ENCODE measurements at regions not wholly inside any gene's neighbourhood (a gene's known extent, or its start where the extent isn't known, plus 50 kb on each side); places are given as distances from the start of the nearest gene placed in this dataset.

DNA sequence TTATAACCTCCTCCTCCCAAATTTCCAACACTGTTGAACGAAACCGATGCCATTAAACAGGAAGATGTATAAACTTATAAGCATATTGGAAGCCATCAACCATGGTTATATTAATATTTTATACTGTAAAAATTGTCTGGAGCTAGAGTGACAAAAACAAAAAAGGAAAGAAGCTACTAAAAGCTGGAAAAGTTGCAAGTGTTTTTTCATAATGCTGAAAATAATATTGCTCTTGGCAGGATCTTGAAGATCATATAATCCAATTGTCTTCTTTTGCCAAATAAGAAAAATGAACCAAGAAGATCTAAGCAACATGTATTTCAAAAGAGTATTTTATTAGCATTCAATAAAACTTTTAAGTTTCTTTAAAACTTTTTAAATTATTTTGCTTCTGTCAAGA is 268.9 kb upstream of the HSF2 start:
- TF ChIP-seq, protein P1, sequence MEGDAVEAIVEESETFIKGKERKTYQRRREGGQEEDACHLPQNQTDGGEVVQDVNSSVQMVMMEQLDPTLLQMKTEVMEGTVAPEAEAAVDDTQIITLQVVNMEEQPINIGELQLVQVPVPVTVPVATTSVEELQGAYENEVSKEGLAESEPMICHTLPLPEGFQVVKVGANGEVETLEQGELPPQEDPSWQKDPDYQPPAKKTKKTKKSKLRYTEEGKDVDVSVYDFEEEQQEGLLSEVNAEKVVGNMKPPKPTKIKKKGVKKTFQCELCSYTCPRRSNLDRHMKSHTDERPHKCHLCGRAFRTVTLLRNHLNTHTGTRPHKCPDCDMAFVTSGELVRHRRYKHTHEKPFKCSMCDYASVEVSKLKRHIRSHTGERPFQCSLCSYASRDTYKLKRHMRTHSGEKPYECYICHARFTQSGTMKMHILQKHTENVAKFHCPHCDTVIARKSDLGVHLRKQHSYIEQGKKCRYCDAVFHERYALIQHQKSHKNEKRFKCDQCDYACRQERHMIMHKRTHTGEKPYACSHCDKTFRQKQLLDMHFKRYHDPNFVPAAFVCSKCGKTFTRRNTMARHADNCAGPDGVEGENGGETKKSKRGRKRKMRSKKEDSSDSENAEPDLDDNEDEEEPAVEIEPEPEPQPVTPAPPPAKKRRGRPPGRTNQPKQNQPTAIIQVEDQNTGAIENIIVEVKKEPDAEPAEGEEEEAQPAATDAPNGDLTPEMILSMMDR (IDR thresholded peaks at IDR 0.05): no peak
- no peak for TF ChIP-seq ZFX (IDR thresholded peaks at IDR 0.05; ENCODE audit: borderline replicate concordance)
